AG09309 (cell line): ENCODE measurements at regions not wholly inside any gene's neighbourhood (a gene's known extent, or its start where the extent isn't known, plus 50 kb on each side); places are given as distances from the start of the nearest gene placed in this dataset.

Experiments
- DNase-seq: peaks from one replicate; pipeline ENCODE4 v3.0.0-alpha.2; 2010; ENCODE audit warnings: low read depth
- H3K4me3 ChIP-seq: 2 replicates; pipeline ENCODE4 v1.5.1; 2011; ENCODE audit warnings: mild to moderate bottlenecking, low read depth, low read length, moderate library complexity; ENCODE audit not compliant: control insufficient read depth
- CTCF ChIP-seq: IDR thresholded peaks from 2 replicates; pipeline ENCODE4 v1.5.1; 2011; ENCODE audit warnings: mild to moderate bottlenecking, low read depth, low read length, inconsistent platforms; ENCODE audit not compliant: insufficient read depth, control insufficient read depth; ENCODE audit errors: missing control alignments

- DNase-seq = no peak
- TF ChIP-seq CTCF = no peak
- H3K4me3 ChIP-seq = no peak overlapping the region
Observed at GRCh38 chr12:91988086-91988923, 157.3 kb downstream of the BTG1 start.

GRCh38 chr12:91986084-91986483 lies 159.6 kb downstream of the BTG1 start:
- DNase-seq = no peak
- no peak for TF ChIP-seq CTCF
- H3K4me3 ChIP-seq = no peak overlapping the region

- H3K4me3 ChIP-seq = no peak overlapping the region
- peak; percentile 28 for DNase-seq
- TF ChIP-seq CTCF = no peak
Observed at GRCh38 chr12:91985002-91985787, 160.5 kb downstream of the BTG1 start.

GRCh38 chr12:91984556-91984955 lies 161.1 kb downstream of the BTG1 start:
- no peak for DNase-seq
- no peak for TF ChIP-seq CTCF
- H3K4me3 ChIP-seq = no peak overlapping the region

- no peak for TF ChIP-seq CTCF
- no peak for DNase-seq
- H3K4me3 ChIP-seq = no peak overlapping the region
Observed at GRCh38 chr12:91983935-91984334, 161.7 kb downstream of the BTG1 start.

- DNase-seq = no peak
- no peak overlapping the region for H3K4me3 ChIP-seq
- TF ChIP-seq CTCF = no peak
Observed at GRCh38 chr12:91982946-91983345, 162.7 kb downstream of the BTG1 start.
